Stromal cell of bone marrow (primary cell): ENCODE measurements at regions not wholly inside any gene's neighbourhood (a gene's known extent, or its start where the extent isn't known, plus 50 kb on each side); places are given as distances from the start of the nearest gene placed in this dataset.
A peak's percentile ranks its signal among the peaks of the same experiment; 100 is the strongest.

Source experiments
- DNase-seq: peaks from one replicate; pipeline ENCODE4 v3.0.0-alpha.2; 2012; ENCODE audit warnings: low read depth

GRCh38 chr7:155181768-155182167 lies 111.6 kb downstream of the HTR5A start:
- DNase-seq: no peak

DNA sequence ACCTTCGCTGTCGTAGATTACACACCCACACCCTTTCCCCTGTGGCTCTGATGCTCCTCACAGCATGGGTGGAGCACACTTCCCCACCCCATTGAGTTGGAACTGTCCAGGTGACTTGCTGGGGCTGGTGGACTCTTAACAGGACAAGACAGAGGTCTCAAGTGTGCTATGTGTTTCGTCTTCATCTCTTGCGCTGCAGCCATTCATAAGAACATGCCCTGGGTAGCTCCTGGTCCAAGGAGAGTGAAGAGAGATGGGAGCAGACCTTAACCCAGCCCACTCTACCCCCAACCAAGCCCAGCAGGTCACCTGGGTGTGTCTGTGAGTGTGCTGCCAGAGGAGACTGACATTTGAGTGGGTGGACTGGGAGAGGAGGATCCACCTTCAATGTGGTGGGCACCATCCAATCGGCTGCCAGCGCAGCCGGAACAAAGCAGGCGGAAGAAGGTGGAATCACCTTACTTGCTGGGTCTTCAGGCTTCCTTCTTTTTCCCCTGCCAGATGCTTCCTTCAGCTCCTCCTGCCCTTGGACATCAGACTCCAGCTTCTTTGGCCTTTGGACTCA lies 112.4 kb downstream of the HTR5A start:
- DNase-seq: no peak

- no peak for DNase-seq
Observed at GRCh38 chr7:155183655-155184054, 113.5 kb downstream of the HTR5A start.

- no peak for DNase-seq
Observed at GRCh38 chr7:155184923-155185322, 112.8 kb upstream of the INSIG1 start.

DNA sequence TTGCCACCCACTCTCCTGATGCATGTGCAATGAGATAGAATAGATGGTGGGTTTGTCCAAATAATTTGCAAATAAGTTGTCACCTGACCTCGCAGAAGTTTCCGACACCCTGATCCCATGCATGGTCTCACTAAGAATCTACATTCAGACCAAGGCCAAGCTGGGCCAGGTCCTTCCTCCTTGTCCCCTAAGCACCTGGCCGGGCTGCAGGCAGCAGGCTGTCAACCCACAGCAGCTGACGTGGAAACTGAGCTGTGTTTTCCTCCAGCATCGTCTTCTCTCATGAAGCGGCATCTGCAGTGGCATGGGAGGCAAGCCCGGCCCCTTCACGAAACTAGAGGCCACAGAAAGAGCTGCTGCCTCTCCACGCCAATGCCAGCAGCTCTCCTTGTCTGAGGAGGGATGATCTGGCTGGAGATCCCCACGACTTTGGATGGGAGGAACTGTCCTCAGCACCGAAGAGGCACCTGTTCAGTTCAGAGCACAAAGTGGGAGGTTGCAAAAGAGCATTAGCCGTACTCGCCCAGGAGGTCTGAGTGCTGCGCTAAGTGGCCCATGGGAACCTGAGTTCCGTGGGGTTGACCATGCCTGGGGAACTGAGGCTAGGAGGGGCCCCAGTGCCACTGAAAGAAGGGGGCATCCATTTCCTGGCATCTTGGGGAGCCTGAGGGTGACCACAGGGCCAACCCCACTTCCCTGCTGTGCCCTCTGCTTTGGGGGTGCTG lies 110.5 kb upstream of the INSIG1 start:
- no peak for DNase-seq

GRCh38 chr7:155188357-155188756 lies 109.3 kb upstream of the INSIG1 start:
- no peak for DNase-seq

GRCh38 chr7:155188821-155189581 lies 108.7 kb upstream of the INSIG1 start:
- peak; percentile 25 for DNase-seq

- no peak for DNase-seq
Observed at GRCh38 chr7:155189590-155189989, 108.1 kb upstream of the INSIG1 start.

DNA sequence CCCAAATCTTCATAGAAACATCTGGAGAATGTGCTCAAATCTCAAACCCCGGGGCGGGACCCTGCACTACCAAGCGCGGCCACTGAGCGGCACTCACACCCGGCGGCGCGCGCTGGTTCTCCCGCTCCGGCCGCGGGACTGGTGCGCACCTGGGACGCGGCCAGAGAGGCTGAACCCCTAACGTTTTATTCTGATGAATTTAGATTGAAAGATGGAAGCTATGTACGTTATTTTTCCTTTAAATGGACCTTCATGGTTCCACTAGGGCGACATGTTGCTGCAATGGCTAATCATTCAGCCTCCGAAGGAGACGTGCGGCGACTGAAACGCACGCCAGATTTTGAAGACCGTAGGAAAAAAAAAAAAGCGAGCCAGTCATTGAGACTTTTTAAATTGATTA lies 107.0 kb upstream of the INSIG1 start:
- DNase-seq: no peak

DNA sequence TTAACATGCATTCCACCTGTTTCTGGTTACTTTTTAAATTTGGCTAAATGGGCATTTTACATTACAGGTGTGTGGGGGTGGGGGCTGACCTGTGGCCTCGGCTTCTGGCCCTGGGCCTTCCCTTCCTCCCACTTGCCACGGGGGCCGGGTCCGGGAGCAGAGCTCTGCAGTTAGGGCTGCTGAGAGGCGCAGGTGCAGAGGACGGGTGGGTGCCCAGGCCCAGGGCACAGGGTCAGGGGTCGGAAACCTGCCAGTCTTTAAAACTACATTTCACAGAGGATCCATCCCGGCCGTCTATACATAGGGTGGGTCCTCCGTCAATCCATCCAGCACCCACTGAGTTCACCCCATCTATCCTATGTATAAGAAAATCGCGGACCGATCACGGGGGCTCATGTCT lies 106.5 kb upstream of the INSIG1 start:
- DNase-seq: no peak

GRCh38 chr7:155191901-155192478 lies 105.7 kb upstream of the INSIG1 start:
- no peak for DNase-seq

DNA sequence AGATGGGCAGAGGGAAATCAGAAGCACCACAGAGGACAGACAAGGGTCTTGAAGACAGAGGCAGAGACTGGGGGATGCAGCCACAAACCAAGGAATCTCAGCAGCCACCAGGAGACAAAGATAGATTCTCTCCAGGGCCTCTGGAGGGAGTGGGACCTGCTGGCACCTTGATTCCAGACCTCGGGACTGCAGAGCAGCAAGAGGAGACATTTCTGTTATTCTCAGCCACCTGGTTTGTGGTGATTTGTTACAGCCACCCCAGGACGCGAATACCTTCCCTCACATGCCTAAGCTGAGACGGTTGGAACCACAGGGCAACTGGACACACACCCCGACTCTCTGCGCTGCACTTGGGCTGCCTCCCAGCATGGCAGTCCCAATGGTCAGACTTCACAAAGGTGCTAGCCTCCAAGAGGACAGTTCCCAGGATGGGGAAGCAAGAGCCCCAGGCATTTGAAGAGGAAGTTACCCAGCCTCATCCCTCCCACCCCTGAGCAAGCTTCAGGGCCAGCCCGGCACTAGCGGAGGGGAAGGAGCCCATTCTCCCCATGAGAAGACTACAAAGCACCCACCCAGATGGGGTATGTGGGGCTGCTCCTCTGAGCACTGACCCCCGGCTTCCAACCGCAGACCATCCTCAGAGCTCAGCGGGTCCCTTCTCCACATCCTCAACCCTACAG lies 104.6 kb upstream of the INSIG1 start:
- no peak for DNase-seq

GRCh38 chr7:155193716-155194115 lies 104.0 kb upstream of the INSIG1 start:
- DNase-seq: no peak

DNA sequence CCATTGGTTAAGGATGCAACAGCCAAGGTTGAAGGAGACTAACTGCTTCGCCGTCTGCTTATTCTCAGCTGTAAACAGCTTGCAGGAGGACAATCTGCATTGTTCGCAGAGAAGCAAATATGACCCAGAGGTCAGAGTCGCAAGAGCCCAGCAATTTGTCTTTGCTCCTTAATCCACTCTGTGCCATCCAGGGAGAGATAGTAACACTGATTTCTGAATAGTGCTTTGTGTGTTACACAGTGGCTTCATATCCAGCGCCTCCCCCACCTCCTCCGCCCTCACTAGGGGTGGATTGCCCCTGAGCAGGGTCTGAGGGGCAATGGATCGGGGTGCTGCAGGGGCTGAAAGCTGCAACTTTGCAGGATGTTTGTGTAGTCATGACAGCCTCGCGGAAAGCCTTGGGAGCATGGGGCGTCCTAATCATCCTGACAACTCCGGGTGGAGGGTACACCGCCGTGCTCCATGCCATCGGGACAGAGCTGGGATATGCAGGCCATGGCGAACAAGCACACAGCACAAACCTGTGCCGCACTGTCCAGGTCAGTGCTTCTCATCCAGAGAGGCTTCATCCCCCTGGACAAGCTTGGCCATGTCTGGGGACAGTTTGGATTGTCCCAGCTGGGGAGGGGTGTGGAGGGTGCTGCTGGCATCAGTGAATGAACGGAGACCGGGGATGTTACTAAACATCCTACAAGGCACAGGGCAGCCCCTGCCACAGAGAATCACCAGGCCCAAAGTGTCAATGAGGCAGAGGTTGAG lies 103.1 kb upstream of the INSIG1 start:
- DNase-seq: no peak

GRCh38 chr7:155195939-155196523 lies 101.6 kb upstream of the INSIG1 start:
- DNase-seq: no peak

GRCh38 chr7:155198196-155198892 lies 99.3 kb upstream of the INSIG1 start:
- no peak for DNase-seq

- DNase-seq: no peak
Observed at GRCh38 chr7:155198901-155199845, 98.5 kb upstream of the INSIG1 start.

DNA sequence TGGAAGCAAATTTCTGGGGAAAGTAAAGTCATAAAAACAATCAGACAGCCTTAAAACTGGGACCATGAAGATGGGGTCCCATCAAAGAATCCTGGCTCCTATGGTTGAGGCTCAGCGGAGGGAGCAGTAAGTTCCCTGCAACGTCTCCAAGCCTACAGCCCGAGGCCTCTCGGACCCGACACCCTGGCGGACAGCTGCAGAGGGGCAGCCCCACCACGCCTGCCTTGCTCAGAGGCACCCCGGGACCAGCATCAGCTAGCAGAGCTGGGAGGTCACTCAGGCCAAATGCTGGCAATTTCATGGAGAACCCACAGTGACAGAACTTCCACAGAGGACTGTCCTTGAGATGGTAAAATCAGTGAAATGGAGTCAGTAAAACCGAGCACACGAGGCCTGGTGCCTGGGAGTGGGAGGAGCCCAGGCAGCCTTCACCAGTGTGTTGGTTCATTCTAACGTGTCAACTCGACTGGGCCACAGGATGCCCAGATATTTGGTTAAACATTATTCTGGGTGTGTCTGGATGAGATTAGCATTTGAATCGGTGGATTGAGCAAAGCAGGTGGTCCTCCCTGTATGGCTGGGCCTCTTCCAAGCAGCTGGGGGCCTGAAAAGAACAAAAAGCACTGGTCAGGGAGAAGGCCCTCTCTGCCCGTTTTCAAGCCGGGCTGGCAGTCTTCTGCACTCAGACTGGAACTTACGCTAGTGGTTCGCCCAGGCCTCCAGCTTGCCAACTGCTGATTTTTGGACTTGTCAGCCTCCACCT lies 96.2 kb upstream of the INSIG1 start:
- DNase-seq: no peak
